GM18909 (cell line): ENCODE measurements at regions not wholly inside any gene's neighbourhood (a gene's known extent, or its start where the extent isn't known, plus 50 kb on each side); places are given as distances from the start of the nearest gene placed in this dataset.
"Not testable (repeated sequence)": the region's sequence is repeated elsewhere in the genome, so short reads cannot be mapped to it uniquely, and the experiment has no call there.

Source experiments
- ATAC-seq: cut with Tn5 transposase; IDR thresholded peaks from one replicate; pipeline ENCODE4 v1.9.1; 2021; ENCODE audit warnings: mild to moderate bottlenecking; ENCODE audit not compliant: unreplicated experiment, poor library complexity

DNA sequence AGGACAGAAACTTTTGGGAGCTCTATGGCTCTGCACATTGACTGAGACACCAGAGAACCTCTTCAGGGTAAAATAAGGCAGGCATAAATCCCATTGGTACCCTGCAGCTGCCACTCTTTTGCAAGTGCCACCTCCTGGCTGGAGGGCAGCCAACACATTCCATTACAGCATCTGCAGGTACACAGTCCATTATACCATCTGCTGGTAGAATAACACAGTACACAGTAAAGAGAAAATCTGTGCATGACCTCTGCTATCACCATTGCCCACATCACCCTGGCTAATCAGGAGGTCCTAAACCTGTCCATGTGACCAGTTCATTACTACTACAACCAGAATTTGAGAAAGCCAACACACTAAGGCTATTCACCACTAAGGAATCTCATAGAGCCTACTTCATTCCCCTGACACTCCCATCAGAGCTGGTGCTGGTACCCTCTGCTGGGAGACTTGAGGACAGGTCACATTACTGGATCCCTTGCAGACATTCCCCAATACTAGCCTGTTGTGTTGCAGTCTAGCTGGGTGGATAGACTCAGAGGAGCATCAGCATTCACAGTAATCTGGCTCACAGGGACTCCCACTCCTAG is 176.2 kb upstream of the TACR3 start:
- ATAC-seq = no peak

DNA sequence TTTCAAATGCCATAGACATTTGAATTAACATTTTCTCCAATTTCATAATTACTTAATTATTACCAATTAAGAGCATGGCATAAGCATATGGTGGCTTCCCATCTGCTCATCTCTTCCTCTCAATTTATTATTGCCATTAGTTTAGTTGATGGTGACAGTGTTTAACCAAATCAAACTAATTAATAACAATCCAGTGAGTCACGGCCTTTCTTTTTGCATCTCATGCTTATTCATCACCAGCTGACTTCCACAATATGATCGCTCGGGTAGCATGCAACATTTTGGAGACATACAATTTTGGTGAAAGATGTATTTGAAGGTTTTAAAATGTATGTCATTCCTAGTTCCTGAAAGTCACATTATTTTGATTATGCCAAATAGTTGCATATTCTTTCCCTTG is 172.8 kb upstream of the TACR3 start:
- no peak for ATAC-seq

DNA sequence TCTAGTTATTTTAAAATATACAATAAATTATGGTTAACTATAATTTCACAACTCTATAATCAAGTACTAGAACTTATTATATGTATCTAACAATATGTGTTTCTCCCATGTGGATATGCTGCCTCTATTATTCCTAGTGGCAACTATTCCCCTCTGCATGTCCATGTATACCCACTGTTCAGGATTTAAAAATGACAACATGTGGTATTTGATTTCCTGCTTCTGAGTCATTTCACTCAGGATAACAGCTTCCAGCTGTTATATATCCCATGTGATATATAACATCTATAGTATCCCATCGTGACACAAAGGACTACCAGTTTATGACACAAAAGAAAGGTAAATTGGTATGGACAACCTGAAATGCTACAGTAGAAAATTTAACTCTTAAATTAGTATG is 167.4 kb upstream of the TACR3 start:
- ATAC-seq = no peak

DNA sequence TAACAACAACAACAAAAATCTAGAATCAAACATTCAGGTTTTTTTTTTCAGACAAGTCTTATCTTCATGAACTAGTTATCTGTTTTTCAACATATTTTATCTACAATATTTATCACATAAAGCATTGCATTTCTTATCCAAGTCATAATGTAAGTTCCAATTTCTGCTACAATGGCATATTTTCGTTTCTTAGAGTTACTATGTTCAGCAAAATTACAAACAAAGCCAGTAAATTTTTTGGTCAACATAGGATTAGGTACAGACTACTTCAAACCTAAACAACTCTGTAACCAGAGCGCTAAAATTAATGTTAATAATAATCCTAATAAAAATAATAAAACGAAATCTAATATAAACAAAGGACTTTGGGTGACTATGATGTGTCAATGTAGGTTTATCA is 165.4 kb upstream of the TACR3 start:
- ATAC-seq = no peak

DNA sequence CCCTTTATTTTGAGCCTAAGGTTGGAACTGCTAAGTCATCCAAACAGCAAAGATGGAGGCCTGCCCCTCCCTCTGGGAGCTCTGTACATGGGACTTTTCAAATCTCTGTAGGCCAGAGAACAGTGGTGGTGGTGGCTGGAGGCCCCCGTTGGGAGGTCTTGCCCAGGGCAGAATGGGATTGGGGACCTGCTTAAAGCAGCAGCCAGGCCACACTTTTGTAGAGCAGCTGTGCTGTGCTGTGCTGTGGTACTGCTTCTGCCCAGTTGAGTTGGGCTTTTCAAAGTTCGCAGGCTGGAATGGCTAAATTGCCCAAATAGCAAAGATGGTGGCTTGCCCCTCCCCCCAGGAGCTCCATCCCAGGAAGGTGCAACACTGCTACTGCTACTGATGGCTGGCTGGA is 147.5 kb upstream of the TACR3 start:
- no peak for ATAC-seq

DNA sequence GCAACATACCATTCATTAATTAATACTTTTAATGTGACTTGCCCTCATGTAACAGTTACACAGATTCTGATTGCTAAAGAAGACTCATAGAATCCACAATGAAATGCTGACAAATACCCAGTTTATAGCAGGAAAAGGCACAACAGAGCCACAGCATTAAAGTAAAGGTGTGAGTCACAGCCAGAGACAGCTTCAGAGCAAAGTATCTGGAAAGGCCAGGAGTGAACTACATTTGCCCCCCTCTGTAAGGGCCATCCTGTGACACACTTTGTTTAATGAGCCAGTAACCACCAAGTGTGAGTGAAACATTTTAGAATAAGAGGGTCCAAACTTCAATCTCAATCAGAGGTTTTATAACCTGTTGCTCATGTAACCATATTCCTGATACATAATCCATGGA is 133.8 kb upstream of the TACR3 start:
- no peak for ATAC-seq

DNA sequence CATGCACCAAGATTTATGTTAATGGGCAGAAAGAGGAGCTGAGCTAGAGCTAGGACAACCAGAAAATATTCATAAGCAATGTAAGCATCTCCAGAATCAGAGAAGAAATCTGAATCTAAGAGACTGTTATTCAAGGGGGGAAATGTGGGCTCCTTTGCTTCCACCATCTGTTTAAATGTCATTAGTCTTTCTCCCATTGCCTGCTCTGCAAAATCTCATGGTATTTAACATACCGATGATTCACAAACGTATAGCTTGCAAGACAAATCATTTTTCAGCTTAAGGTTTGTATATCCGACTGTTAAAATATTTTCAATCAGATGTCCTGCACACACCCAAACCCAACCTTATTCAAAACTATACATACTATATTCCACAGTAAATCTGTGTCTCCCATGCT is 133.4 kb upstream of the TACR3 start:
- no peak for ATAC-seq

DNA sequence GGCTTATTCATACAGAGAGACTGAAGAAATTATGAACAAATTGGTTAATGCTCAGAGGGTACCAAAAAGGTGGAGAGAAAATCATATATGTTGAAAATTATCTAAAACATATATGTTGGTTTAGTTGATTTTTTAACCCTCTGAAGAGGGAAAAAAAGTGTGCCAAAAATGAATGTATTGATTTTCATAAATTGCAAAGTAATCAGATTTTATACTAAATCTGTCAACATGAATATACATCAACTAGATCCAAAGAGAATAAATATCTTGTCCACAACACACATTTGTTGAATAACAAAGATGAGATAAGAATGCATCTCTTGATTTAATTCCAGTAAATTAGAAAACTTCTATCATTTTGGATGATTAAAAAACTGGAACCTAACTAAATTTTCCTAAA is 125.3 kb upstream of the TACR3 start:
- ATAC-seq = no peak

DNA sequence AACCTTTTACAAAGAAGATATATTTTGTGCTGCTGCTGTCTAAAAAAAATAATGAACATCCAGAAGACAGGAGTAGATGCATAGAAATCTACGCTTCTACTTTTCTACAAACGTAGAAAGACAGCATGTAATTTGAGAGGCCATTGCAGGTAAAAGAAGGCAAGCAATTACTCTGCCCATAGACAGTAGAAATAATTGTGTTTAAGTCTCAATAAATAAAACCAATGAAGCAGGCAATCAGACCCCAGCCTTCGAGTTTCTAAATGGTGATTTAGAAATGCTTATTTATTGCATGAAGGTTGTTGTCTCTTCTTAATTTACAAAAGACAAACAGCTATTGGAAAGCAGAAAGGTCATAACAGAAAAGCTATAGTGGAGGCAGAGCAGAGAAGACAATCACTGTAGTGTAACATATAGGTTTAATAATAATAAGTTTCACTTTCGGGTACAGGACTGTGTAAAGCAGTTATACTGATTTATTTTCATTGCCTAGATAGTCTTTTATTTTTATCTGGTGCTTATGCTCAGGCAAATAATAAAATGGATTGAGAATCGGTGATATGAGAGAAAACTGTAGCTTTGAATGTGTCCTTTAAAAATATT is 123.0 kb upstream of the TACR3 start:
- no peak for ATAC-seq

DNA sequence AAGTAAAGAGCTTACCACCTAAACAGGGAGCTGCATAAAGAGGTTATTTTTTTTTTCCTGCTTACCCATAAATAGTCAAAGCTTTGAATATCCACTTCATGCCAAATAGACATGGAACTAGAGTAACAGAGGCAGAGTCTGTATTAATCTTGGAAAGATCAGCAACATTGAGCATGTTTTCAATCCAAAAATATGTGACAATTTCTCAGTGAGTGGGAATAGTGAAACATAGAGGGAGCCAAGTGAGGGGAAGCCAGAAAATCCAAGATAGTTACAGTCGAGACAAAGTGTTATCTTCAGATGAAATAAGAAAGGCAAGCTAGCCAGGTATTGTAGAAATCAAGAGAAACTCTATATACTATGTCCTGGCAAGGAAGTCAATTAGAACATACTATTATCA is 122.3 kb upstream of the TACR3 start:
- no peak for ATAC-seq

DNA sequence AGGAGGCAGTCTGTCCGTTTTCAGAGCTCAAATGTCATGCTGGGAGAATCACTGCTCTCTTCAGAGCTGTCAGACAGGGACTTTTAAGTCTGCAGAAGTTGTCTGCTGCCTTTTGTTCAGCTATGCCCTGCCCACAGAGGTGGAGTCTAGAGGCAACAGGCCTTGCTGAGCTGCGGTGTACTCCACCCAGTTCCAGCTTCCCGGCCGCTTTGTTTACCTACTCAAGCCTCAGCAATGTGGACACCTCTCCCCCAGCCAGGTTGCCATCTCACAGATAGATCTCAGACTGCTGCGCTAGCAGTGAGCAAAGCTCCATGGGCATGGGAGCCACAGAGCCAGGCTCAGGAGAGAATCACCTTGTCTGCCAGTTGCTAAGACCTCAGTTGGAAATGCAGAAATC is 90.5 kb upstream of the TACR3 start:
- not testable (repeated sequence) for ATAC-seq

DNA sequence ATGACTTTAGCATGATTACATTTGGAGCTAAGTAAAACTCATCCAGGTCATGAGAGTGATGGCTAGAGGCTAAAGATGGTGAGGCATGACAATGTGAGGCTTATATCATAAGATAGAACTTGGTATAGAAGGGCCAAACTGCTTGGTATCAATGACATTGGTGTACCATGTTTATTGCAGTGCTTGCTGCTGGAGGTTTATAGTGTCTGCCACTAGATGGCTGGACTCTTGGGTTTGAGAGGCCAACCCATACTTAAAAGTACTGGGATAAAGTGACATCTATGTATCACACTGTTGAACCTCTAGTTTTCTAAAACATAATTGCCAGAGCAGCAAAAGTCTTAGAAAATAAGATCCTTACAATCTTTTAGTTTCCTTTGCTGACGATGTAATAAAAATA is 83.0 kb upstream of the TACR3 start:
- no peak for ATAC-seq

DNA sequence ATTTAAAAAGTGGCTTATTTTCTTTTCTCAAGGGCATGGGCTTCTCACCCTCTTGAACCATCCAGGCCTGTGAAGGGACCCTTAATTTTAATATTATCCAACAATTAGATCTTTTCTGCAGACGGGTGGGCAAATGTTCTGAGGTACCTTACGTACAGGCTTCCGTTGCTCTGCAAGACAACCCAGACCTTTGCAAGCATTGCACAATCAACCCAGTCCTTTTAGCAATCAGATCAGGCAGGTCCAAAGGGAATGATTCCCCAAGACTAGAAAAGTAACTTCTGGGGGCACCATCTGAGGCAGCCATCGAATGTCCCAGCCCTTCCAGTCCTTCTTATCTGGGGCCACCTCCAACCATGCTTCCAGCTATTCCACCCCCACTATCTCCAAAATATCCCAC is 67.3 kb upstream of the TACR3 start:
- no peak for ATAC-seq

DNA sequence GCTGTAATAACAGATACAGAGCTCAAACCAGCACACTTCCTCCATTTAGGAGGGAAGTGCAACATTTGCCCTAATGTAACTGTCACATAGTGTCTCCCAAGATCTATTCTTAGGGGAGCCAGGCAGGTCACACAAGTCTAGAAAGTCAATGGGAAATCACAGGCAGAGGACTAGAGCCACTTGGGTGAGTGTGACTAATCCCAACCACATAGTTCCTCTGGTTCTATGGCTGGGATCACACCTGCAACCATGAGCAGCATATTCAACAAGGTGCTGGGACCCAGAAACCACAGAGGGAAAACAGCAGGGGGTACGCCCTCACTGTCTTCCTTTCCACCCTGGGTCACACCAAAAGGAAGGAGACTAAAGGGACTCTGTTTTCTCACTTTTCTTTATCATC is 66.8 kb upstream of the TACR3 start:
- ATAC-seq = no peak

DNA sequence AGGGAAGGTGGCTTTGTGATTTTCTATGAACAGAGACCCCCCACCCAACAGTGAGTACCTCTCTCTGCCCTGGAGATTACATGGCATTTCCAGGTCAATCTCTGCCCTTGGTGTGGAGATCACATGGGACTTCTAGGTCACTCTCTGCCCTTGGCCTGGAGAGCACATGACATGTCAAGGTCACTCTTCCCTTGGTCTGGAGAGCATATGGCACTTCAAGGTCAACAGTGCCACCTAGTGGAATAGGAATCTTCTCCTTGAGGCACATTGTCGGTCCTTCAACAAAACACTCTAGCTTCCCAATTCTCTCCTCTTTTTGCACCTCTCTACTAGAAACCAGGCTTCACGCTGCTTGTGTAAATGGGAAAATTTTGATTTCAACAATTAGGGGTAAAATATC is 66.2 kb upstream of the TACR3 start:
- ATAC-seq = peak; percentile 84

DNA sequence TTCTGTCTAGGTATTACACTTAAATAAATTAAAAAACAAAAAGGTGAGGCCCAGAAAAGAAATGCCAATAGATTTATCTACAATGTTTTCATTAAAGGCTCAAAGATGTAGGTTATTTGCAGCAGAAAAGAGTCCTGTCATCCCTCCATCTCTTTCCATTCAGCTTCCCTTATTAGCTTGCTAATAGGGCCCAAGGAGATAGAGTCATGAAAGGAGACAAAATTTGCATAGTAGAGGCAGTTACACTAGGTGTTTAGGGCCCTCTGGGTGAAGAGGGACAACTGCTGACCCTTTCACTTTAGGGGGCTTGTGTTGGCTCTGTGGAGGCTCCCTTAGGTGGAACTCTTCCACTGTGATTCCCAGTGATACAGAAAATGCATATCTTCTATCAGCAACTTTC is 58.4 kb upstream of the TACR3 start:
- no peak for ATAC-seq

DNA sequence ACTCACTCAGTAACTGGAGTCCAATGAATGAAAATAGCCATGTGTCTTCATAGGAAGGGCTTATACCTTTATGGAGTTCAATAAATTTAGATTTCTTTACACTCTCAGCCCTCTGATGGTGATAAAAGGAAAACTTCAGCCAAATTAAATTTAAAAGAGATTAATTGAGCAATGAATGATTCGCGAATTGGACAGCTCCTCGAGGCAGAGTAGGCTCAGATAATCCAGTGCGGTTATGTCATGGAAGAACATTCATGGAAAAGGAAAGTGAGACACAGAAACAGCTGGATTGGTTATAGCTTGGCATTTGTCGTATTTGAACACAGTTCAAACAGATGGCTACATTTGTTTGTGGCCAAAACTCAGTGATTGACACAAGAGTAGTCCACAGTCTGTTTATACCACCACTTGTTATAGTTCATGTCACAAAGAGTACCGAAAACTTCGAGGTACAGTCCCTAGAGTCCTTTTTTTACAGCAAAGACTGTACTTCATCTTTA is 54.6 kb upstream of the TACR3 start:
- no peak for ATAC-seq

DNA sequence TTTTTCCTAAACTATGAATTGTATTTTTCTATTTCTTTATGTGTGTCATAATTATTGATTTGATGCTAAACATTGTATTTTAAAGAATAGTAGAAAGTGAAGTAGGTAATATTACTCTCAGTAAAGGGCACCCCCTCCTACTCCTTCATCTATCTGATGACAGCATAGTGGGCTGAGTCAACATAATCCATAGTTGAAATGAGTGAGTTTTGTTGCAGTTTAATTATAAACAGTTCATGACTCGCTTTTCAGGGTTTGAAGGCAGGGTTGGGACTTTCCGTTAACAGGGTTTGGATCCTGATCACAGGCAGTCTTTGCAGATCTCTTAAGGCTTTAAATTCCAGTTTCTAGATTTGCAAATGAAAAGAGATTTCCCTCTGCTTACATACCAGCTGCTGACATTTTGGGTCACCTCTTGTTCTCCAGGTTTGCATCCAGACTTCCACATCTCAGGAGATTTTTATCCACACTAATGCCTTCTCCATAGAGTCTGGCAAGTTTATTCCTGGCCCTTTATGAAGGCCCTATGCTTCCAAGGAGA is 54.0 kb upstream of the TACR3 start:
- no peak for ATAC-seq
